Vagina (tissue), 2 donors: ENCODE measurements at regions not wholly inside any gene's neighbourhood (a gene's known extent, or its start where the extent isn't known, plus 50 kb on each side); places are given as distances from the start of the nearest gene placed in this dataset.

Experiments used
- POLR2AphosphoS5 ChIP-seq, 2 donors: sonication (generic); formaldehyde crosslinking; IDR thresholded peaks; one replicate each; pipeline ENCODE4 v1.9.0; 2017; ENCODE audit warnings: antibody characterized with exemption in 2 of 2, mild to moderate bottlenecking in 2 of 2, low read depth in 1 of 2; ENCODE audit not compliant: insufficient read depth in 1 of 2
- TF ChIP-seq, protein P1 (sequence below), 3 experiments: fragments of 450-650 bp in 2 of 3; fragments of 200-600 bp in 1 of 3; sonication (generic) in 1 of 3; IDR thresholded peaks; one replicate each; pipeline ENCODE4 v1.5.1; 2017 to 2019; ENCODE audit warnings: antibody characterized with exemption in 3 of 3, mild to moderate bottlenecking in 2 of 3, moderate library complexity in 2 of 3

DNA sequence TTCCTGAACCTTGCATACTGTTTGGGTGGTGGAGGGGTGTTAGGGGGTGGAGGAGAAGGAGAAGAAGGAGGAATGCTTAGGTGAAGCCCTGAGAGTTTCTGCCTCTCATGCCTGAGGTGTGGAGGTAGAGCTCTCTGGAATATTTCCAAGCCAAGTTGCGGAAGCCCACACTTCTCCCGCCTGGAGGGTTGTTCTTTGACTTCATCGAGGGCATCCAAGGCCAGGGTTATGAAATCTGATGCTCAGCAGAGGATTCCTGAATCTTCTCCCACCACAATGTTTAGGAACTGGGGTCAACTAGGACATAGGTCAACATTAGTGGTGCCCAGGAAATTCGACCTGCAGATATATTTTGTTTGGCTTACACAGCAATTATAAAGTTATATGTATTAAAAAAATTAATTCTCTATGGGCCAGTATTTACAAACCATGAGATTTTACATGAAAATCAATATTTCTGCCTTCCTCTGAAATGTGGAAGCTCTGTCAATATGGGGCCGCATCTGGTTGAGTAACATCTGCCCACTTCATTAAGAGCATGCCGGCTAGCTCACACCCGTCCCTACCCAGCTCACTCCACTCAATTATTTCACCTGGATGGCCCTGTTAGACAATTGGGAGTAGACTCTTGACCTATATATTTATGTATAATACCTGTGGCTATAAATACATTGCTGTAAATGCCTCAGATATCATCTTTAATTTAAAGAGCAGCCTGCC is 257.1 kb upstream of the ZFP64 start:
- TF ChIP-seq, protein P1, sequence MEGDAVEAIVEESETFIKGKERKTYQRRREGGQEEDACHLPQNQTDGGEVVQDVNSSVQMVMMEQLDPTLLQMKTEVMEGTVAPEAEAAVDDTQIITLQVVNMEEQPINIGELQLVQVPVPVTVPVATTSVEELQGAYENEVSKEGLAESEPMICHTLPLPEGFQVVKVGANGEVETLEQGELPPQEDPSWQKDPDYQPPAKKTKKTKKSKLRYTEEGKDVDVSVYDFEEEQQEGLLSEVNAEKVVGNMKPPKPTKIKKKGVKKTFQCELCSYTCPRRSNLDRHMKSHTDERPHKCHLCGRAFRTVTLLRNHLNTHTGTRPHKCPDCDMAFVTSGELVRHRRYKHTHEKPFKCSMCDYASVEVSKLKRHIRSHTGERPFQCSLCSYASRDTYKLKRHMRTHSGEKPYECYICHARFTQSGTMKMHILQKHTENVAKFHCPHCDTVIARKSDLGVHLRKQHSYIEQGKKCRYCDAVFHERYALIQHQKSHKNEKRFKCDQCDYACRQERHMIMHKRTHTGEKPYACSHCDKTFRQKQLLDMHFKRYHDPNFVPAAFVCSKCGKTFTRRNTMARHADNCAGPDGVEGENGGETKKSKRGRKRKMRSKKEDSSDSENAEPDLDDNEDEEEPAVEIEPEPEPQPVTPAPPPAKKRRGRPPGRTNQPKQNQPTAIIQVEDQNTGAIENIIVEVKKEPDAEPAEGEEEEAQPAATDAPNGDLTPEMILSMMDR (IDR thresholded peaks at IDR 0.05), result no peak
- TF ChIP-seq POLR2AphosphoS5 (IDR thresholded peaks at IDR 0.05; ENCODE audit: insufficient read depth in 1 of 2, low read depth in 1 of 2), result no peak
